Ishikawa (cell line): ENCODE measurements at regions not wholly inside any gene's neighbourhood (a gene's known extent, or its start where the extent isn't known, plus 50 kb on each side); places are given as distances from the start of the nearest gene placed in this dataset.

Source experiments
- CEBPB ChIP-seq: IDR thresholded peaks from 2 replicates; pipeline ENCODE4 v1.6.1; 2012
- EP300 ChIP-seq: IDR thresholded peaks from 2 replicates; pipeline ENCODE4 v1.6.1; 2012; ENCODE audit warnings: borderline replicate concordance
- RAD21 ChIP-seq: IDR thresholded peaks from 2 replicates; pipeline ENCODE4 v1.6.1; 2012; ENCODE audit warnings: low read depth
- TF ChIP-seq, protein P1 (sequence below): IDR thresholded peaks from 2 replicates; pipeline ENCODE4 v1.6.1; 2012

- no peak for TF ChIP-seq CEBPB
- no peak for TF ChIP-seq EP300
- TF ChIP-seq, protein P1, sequence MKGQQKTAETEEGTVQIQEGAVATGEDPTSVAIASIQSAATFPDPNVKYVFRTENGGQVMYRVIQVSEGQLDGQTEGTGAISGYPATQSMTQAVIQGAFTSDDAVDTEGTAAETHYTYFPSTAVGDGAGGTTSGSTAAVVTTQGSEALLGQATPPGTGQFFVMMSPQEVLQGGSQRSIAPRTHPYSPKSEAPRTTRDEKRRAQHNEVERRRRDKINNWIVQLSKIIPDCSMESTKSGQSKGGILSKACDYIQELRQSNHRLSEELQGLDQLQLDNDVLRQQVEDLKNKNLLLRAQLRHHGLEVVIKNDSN: no peak
- no peak for TF ChIP-seq RAD21
These were observed 1008.5 kb upstream of the FANCL start for GRCh38 chr2:59249441-59250306.
